K562 (cell line): ENCODE measurements at regions not wholly inside any gene's neighbourhood (a gene's known extent, or its start where the extent isn't known, plus 50 kb on each side); places are given as distances from the start of the nearest gene placed in this dataset.

Experiments used
- ATAC-seq: fragments of 200-7000 bp; cut with Tn5 transposase; 3 replicates; pipeline ENCODE4 v1.9.1; 2020; ENCODE audit warnings: moderate library complexity
- BruUV-seq: library from RNA; stranded (reverse); fragments of 400-500 nt; replicated peaks from 2 replicates; lab custom pipeline; 2021; lab: Mats Ljungman, UMichigan
- CTCF ChIA-PET: fragments of 300-600 bp; formaldehyde crosslinking; extraction: SDS; loops from one replicate; lab custom pipeline; 2021; ENCODE audit warnings: low intra/inter-chr PET ratio; lab: Yijun Ruan, JAX
- POLR2A ChIA-PET: fragments of 300-600, 350-650 bp; sonication (Branson Sonifier 250); formaldehyde crosslinking; extraction: SDS; loops from one replicate; lab custom pipeline; 2021; ENCODE audit warnings: antibody characterized with exemption, inconsistent platforms; lab: Yijun Ruan, JAX
- DNase-seq, 4 experiments: peaks; one replicate each; pipeline versions ENCODE4 v3.0.0 to v3.0.0-alpha.2; 2011 to 2018; ENCODE audit warnings: low spot score in 3 of 4, mixed read lengths in 3 of 4; ENCODE audit errors: extremely low read depth in 1 of 4
- FAIRE-seq: peaks from 2 replicates; lab custom pipeline; 2011; peaks lifted over from hg19 to GRCh38; lab: Jason Lieb, UNC
- H2AFZ ChIP-seq: 2 replicates; pipeline ENCODE4 v1.6.0; 2011; ENCODE audit warnings: low read depth, low read length, control low read depth, inconsistent platforms
- H3K27ac ChIP-seq: fragments of 200-600 bp; 3 replicates; pipeline ENCODE4 v1.8.0; 2011; ENCODE audit warnings: low read depth, mild to moderate bottlenecking, control low read depth, inconsistent platforms, low read length, moderate library complexity, mixed read lengths; ENCODE audit errors: extremely low read depth
- H3K27me3 ChIP-seq, 2 experiments: fragments of 300-600 bp in 1 of 2; 2 replicates in 1 of 2; 3 replicates in 1 of 2; pipeline versions ENCODE4 v1.6.0 to v1.8.0; 2011; ENCODE audit warnings: inconsistent platforms in 2 of 2, low read length in 2 of 2, mild to moderate bottlenecking in 1 of 2, mixed read lengths in 1 of 2, moderate library complexity in 1 of 2; ENCODE audit not compliant: control insufficient read depth in 2 of 2, insufficient read depth in 2 of 2
- H3K36me3 ChIP-seq: fragments of 300-600 bp; 3 replicates; pipeline ENCODE4 v1.8.0; 2011; ENCODE audit warnings: mild to moderate bottlenecking, low read length, inconsistent platforms; ENCODE audit not compliant: control insufficient read depth, insufficient read depth
- H3K4me1 ChIP-seq, 2 experiments: fragments of 200-600 bp in 1 of 2; replicated peaks in 1 of 2; 2 replicates in 1 of 2; 3 replicates in 1 of 2; pipeline versions ENCODE4 v1.5.1 to v1.8.0; 2011; ENCODE audit warnings: inconsistent platforms in 2 of 2, low read length in 2 of 2, mild to moderate bottlenecking in 1 of 2, mixed read lengths in 1 of 2, moderate library complexity in 1 of 2; ENCODE audit not compliant: control insufficient read depth in 2 of 2, insufficient read depth in 2 of 2
- H3K4me2 ChIP-seq: 2 replicates; pipeline ENCODE4 v1.6.1; 2011; ENCODE audit warnings: low read length, control low read depth, inconsistent platforms, mixed read lengths; ENCODE audit not compliant: insufficient read depth
- H3K4me3 ChIP-seq: fragments of 200-600 bp; sonication (generic), shearing (Covaris generic); 2 replicates; pipeline ENCODE4 v1.5.1; 2016; ENCODE audit warnings: control low read depth, inconsistent platforms
- H3K79me2 ChIP-seq: fragments of 200-600 bp; 3 replicates; pipeline ENCODE4 v1.8.0; 2011; ENCODE audit warnings: low read length, inconsistent platforms; ENCODE audit not compliant: control insufficient read depth, insufficient read depth
- H3K9ac ChIP-seq, 2 experiments: 2 replicates each; pipeline versions ENCODE4 v1.6.0 to v1.6.1; 2011; ENCODE audit warnings: low read depth in 2 of 2, low read length in 2 of 2, control low read depth in 1 of 2, inconsistent platforms in 1 of 2, mild to moderate bottlenecking in 1 of 2, mixed read lengths in 1 of 2; ENCODE audit not compliant: insufficient read depth in 1 of 2
- H3K9me1 ChIP-seq: one replicate; pipeline ENCODE4 v1.6.0; 2011; ENCODE audit warnings: inconsistent platforms, mild to moderate bottlenecking, low read length, moderate library complexity; ENCODE audit not compliant: control insufficient read depth, insufficient read depth
- H3K9me3 ChIP-seq: replicated peaks from 2 replicates; pipeline ENCODE4 v1.5.1; 2011; ENCODE audit warnings: low read depth, low read length, inconsistent platforms; ENCODE audit not compliant: control insufficient read depth, insufficient read depth
- H4K20me1 ChIP-seq: replicated peaks from 2 replicates; pipeline ENCODE4 v1.6.1; 2011; ENCODE audit warnings: low read length, inconsistent platforms, mixed read lengths; ENCODE audit not compliant: control insufficient read depth, insufficient read depth
- ADNP ChIP-seq: fragments of 200-800 bp; sonication (Bioruptor generic); IDR thresholded peaks from 2 replicates; pipeline ENCODE4 v1.6.1; 2016; ENCODE audit warnings: missing genetic modification characterization, missing compliant biosample characterization
- BCOR ChIP-seq: fragments of 450-650 bp; IDR thresholded peaks from 2 replicates; pipeline ENCODE4 v1.6.1; 2016
- CC2D1A ChIP-seq: fragments of 450-650 bp; IDR thresholded peaks from 2 replicates; pipeline ENCODE4 v1.6.1; 2017; ENCODE audit warnings: mild to moderate bottlenecking
- DACH1 ChIP-seq: fragments of 450-650 bp; IDR thresholded peaks from 2 replicates; pipeline ENCODE4 v1.6.1; 2018; ENCODE audit not compliant: partially characterized antibody
- DDX20 ChIP-seq: fragments of 450-650 bp; IDR thresholded peaks from 2 replicates; pipeline ENCODE4 v1.6.1; 2016; ENCODE audit warnings: missing genetic modification characterization, low read depth, mild to moderate bottlenecking, missing compliant biosample characterization, moderate library complexity
- FOXO4 ChIP-seq: fragments of 450-650 bp; formaldehyde crosslinking; IDR thresholded peaks from 2 replicates; pipeline ENCODE4 v1.4.0; 2020; ENCODE audit warnings: mild to moderate bottlenecking, moderate library complexity
- HNRNPLL ChIP-seq: fragments of 200-400 bp; formaldehyde crosslinking; IDR thresholded peaks from 2 replicates; pipeline ENCODE4 v1.6.1; 2017; ENCODE audit warnings: low read length, low read depth, mild to moderate bottlenecking; ENCODE audit not compliant: poor library complexity, severe bottlenecking
- HSF4 ChIP-seq: fragments of 250-450 bp; sonication (Bioruptor Pico); IDR thresholded peaks from 2 replicates; pipeline ENCODE4 v2.1.2; 2022; ENCODE audit warnings: mild to moderate bottlenecking, moderate library complexity, borderline replicate concordance
- NONO ChIP-seq, 2 experiments: fragments of 200-400 bp in 1 of 2; fragments of 450-650 bp in 1 of 2; formaldehyde crosslinking in 1 of 2; IDR thresholded peaks; 2 replicates each; pipeline ENCODE4 v1.6.1; 2017; ENCODE audit warnings: low read depth in 2 of 2, mild to moderate bottlenecking in 2 of 2, moderate library complexity in 2 of 2, low read length in 1 of 2
- NR1H2 ChIP-seq: sonication (generic); formaldehyde crosslinking; IDR thresholded peaks from 2 replicates; pipeline ENCODE4 v1.4.0; 2020; ENCODE audit warnings: mild to moderate bottlenecking, missing genetic modification reagents
- PHF21A ChIP-seq: fragments of 450-650 bp; IDR thresholded peaks from 2 replicates; pipeline ENCODE4 v1.6.1; 2017; ENCODE audit warnings: low read depth, borderline replicate concordance
- POLR2G ChIP-seq: fragments of 200-400 bp; formaldehyde crosslinking; IDR thresholded peaks from 2 replicates; pipeline ENCODE4 v1.6.1; 2017; ENCODE audit warnings: low read depth, mild to moderate bottlenecking, antibody characterized with exemption, low read length, moderate library complexity
- RHOXF2B ChIP-seq: fragments of 250-450 bp; sonication (Bioruptor Pico); conservative IDR thresholded peaks from 2 replicates; pipeline ENCODE4 v1.5.1; 2021
- SMC3 ChIP-seq: conservative IDR thresholded peaks from 2 replicates; pipeline ENCODE4 v1.6.1; 2011; ENCODE audit warnings: low read depth, low read length, improper control_type of control experiment; ENCODE audit not compliant: insufficient read depth
- TCF15 ChIP-seq: fragments of 250-450 bp; sonication (Bioruptor Pico); IDR thresholded peaks from 2 replicates; pipeline ENCODE4 v1.8.0; 2022; ENCODE audit warnings: moderate library complexity, mild to moderate bottlenecking, inconsistent platforms
- ZNF175 ChIP-seq: fragments of 200-800 bp; sonication (Bioruptor generic); IDR thresholded peaks from 2 replicates; pipeline ENCODE4 v1.6.1; 2016; ENCODE audit warnings: low read depth, mild to moderate bottlenecking, missing genetic modification characterization, missing compliant biosample characterization
- ZNF696 ChIP-seq: fragments of 250-450 bp; sonication (Bioruptor Pico); conservative IDR thresholded peaks from 2 replicates; pipeline ENCODE4 v1.4.0; 2020; ENCODE audit warnings: mild to moderate bottlenecking, moderate library complexity
- WGBS: fragments of 100-300 bp; shearing (Covaris generic); methylation state at CpG from one replicate; pipeline ENCODE4 v1.1.6; 2016; ENCODE audit warnings: low coverage, mixed read lengths; ENCODE audit not compliant: insufficient coverage; ENCODE audit errors: missing lambda C conversion rate; 5-methylcytosine and 5-hydroxymethylcytosine counted together
- in situ Hi-C: fragments of 300-500 bp; cut with MboI; formaldehyde crosslinking; loops from 4 replicates; pipeline ENCODE4 v1.15.0; 2018; ENCODE audit warnings: inconsistent platforms, mixed read lengths
- intact Hi-C: fragments of 100-400 bp; cut with micrococcal nuclease; formaldehyde crosslinking; loops from 2 replicates; pipeline ENCODE4 v1.14.2; 2022

- Histone ChIP-seq H3K79me2 (no peaks in the 10 kb centered on the region), H3K4me1 (no peaks in the 10 kb centered on the region), H3K9ac (no peak overlapping the region), H3K4me2 (no peak overlapping the region), H3K27me3 (no peaks in the 10 kb centered on the region), H3K36me3 (no peaks in the 10 kb centered on the region), H3K9me3 (no peaks in the 10 kb centered on the region), H3K4me3 (no peak overlapping the region), H3K27ac (no peak overlapping the region), H2AFZ (no peak overlapping the region)
- no peak for FAIRE-seq
- no peak for ATAC-seq
- no TSS peak for BruUV-seq
- 0% methylated on average over 6 of the region's 6 CpGs for WGBS
- intact Hi-C loops (no loop called here), in situ Hi-C loops (no loop called here)
- no peak for DNase-seq
- CTCF ChIA-PET = no interaction called here
- POLR2A ChIA-PET = no interaction called here
- no peak for TF ChIP-seq TCF15 (CRISPR knock-in tag)
- no peak for TF ChIP-seq RHOXF2B (CRISPR knock-in tag)
- no peak for TF ChIP-seq HSF4 (CRISPR knock-in tag)
- TF ChIP-seq NONO (IDR thresholded peaks at IDR 0.05; ENCODE audit: low read depth in 2 of 2, low read length in 1 of 2) = no peak
- TF ChIP-seq FOXO4 = no peak
- TF ChIP-seq PHF21A = no peak
- no peak for TF ChIP-seq SMC3
- TF ChIP-seq ZNF175 (CRISPR knock-in tag) = no peak
- no peak for TF ChIP-seq DACH1
- TF ChIP-seq DDX20 = no peak
- no peak for TF ChIP-seq CC2D1A
- no peak for TF ChIP-seq ZNF696 (CRISPR knock-in tag)
- no peak for TF ChIP-seq POLR2G
- no peak for TF ChIP-seq BCOR
- no peak for TF ChIP-seq NR1H2 (CRISPR knock-in tag)
- TF ChIP-seq HNRNPLL = no peak
- TF ChIP-seq ADNP = no peak
- TF ChIP-seq, all 486 proteins: peak for 0
- no peaks in the 10 kb centered on the region for H4K20me1 ChIP-seq
- H3K9me1 ChIP-seq = no peaks in the 10 kb centered on the region
Measured at GRCh38 chr20:52768694-52769093, 203.5 kb upstream of the TSHZ2 start.
